Activated naive CD8-positive, alpha-beta T cell treated with anti-CD3 and anti-CD28 coated beads, Interleukin-2, amount 50 U/mL, for 24 hours (primary cell): ENCODE measurements at regions not wholly inside any gene's neighbourhood (a gene's known extent, or its start where the extent isn't known, plus 50 kb on each side); places are given as distances from the start of the nearest gene placed in this dataset.

Experiments used
- ATAC-seq: fragments of 150-1000 bp; cut with Tn5 transposase; one replicate; pipeline ENCODE4 v1.10.0; 2021
- DNase-seq: peaks from one replicate; pipeline ENCODE4 v3.0.0; 2021
- H3K27ac Mint-ChIP-seq: one replicate; pipeline ENCODE4 v1.8.0; 2021; ENCODE audit warnings: mild to moderate bottlenecking, mixed read lengths
- H3K27me3 Mint-ChIP-seq: one replicate; pipeline ENCODE4 v1.8.0; 2021; ENCODE audit warnings: mixed read lengths
- H3K36me3 Mint-ChIP-seq: one replicate; pipeline ENCODE4 v1.8.0; 2021; ENCODE audit warnings: low read depth, mixed read lengths
- H3K4me1 Mint-ChIP-seq: one replicate; pipeline ENCODE4 v1.8.0; 2021; ENCODE audit warnings: mixed read lengths
- H3K4me3 Mint-ChIP-seq: one replicate; pipeline ENCODE4 v1.8.0; 2021; ENCODE audit warnings: mild to moderate bottlenecking, moderate library complexity, mixed read lengths
- H3K9me3 Mint-ChIP-seq: one replicate; pipeline ENCODE4 v1.8.0; 2021; ENCODE audit warnings: mixed read lengths

- Mint-ChIP-seq H3K27me3 (peaks cover 62% of the 10 kb centered on the region), H3K27ac (no peak overlapping the region), H3K4me1 (no peaks in the 10 kb centered on the region), H3K4me3 (no peak overlapping the region), H3K9me3 (no peaks in the 10 kb centered on the region), H3K36me3 (no peaks in the 10 kb centered on the region)
- ATAC-seq (no peak), DNase-seq (no peak)
Measured at GRCh38 chr10:118246332-118247295, 95.5 kb downstream of the FAM204A start.

DNA sequence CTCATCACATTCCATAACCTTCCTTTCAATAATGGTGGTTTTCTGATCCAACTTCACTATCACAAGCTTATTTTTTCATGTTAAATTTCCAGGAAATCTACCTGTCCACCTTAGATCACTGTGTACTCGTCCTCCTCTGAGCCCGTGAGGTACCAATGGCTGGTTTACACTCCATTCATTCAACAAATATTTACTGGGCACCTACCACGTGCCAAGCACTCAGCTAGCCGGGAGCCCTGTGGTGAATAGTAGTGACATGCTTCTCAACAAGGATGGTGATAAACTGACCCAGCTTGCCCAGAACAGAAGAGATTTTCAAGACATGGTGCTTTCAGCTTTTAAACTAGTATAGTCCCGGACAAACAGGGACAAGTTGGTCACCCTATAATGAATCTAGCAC lies 98.2 kb downstream of the FAM204A start:
- Mint-ChIP-seq H3K36me3 (no peaks in the 10 kb centered on the region), H3K4me1 (no peaks in the 10 kb centered on the region), H3K9me3 (no peaks in the 10 kb centered on the region), H3K27ac (no peak overlapping the region), H3K4me3 (no peak overlapping the region), H3K27me3 (peaks cover 54% of the 10 kb centered on the region)
- ATAC-seq = no peak
- DNase-seq = no peak

GRCh38 chr10:118241229-118242137 lies 100.6 kb downstream of the FAM204A start:
- Mint-ChIP-seq H3K4me1 (no peaks in the 10 kb centered on the region), H3K36me3 (no peaks in the 10 kb centered on the region), H3K9me3 (no peaks in the 10 kb centered on the region), H3K27ac (no peak overlapping the region), H3K27me3 (peaks cover 43% of the 10 kb centered on the region), H3K4me3 (no peak overlapping the region)
- ATAC-seq = no peak
- peak; percentile 68 for DNase-seq

DNA sequence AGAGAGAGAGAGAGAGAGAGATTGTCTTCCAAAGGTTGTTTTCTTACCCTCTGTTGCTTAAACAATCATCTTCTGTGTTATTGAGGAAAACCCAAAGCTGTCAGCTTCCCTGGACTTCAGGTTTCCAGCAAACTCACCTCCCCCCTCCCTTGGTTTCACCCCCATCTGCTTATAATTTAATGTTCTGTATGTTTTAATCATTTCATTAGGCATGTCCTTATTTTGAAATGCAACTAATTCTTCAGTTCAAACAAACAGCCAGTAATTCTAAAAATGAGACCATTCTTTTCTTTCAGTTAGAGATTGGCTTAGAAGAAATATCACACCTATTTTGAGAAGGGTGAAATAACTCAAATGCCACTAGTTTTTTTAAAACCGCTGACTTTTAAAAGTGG lies 102.9 kb downstream of the FAM204A start:
- Mint-ChIP-seq H3K9me3 (no peaks in the 10 kb centered on the region), H3K27ac (no peak overlapping the region), H3K27me3 (peaks cover 26% of the 10 kb centered on the region), H3K4me3 (no peak overlapping the region), H3K4me1 (no peaks in the 10 kb centered on the region), H3K36me3 (no peaks in the 10 kb centered on the region)
- DNase-seq (no peak), ATAC-seq (no peak)

GRCh38 chr10:118238573-118239235 lies 103.4 kb downstream of the FAM204A start:
- no peaks in the 10 kb centered on the region for H3K4me1 Mint-ChIP-seq
- peaks cover 22% of the 10 kb centered on the region for H3K27me3 Mint-ChIP-seq
- H3K27ac Mint-ChIP-seq = no peak overlapping the region
- no peaks in the 10 kb centered on the region for H3K36me3 Mint-ChIP-seq
- no peak for ATAC-seq
- no peaks in the 10 kb centered on the region for H3K9me3 Mint-ChIP-seq
- no peak for DNase-seq
- no peak overlapping the region for H3K4me3 Mint-ChIP-seq

DNA sequence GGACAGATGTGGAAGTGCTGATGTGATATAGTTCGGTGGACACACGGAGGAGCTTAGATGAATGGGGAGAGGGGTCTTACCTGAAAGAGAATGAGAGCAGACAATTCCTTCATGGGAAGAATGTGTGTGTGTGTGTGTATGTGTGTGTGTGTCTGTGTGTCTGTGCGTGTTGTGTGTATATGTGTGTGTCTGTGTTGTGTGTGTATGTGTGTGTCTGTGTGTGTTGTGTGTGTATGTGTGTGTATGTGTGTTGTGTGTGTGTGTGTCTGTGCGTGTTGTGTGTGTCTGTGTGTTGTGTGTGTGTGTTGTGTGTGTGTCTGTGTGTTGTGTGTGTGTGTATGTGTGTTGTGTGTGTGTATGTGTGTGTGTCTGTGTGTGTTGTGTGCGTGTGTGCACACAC lies 104.2 kb downstream of the FAM204A start:
- Mint-ChIP-seq H3K4me1 (no peaks in the 10 kb centered on the region), H3K27ac (no peak overlapping the region), H3K36me3 (no peaks in the 10 kb centered on the region), H3K27me3 (peaks cover 19% of the 10 kb centered on the region), H3K4me3 (no peak overlapping the region), H3K9me3 (no peaks in the 10 kb centered on the region)
- DNase-seq (no peak), ATAC-seq (no peak)

DNA sequence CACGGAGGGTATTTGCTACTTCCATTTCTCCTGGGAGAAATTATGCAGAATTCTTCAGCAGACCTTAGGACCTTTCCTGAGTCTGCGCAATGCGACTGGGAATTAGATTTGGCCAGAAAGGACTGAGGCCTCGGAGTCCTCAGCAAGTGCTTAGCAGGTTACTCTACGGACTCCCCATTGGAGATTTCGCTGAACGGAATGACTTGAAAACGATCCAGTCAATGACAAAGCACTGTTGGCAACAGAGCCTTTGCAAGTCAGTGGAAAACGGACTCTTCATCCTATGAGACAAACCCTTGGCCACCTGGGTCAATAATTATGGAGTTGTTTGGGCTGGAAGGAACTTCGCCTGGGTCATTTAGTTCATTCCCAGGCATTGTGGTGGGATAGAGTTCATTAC lies 107.4 kb downstream of the FAM204A start:
- no peak overlapping the region for H3K4me3 Mint-ChIP-seq
- H3K27me3 Mint-ChIP-seq = peaks cover 10% of the 10 kb centered on the region
- DNase-seq = no peak
- H3K9me3 Mint-ChIP-seq = no peaks in the 10 kb centered on the region
- ATAC-seq = no peak
- no peaks in the 10 kb centered on the region for H3K4me1 Mint-ChIP-seq
- no peak overlapping the region for H3K27ac Mint-ChIP-seq
- H3K36me3 Mint-ChIP-seq = no peaks in the 10 kb centered on the region

GRCh38 chr10:118220346-118220850 lies 121.7 kb downstream of the FAM204A start:
- Mint-ChIP-seq H3K4me1 (no peaks in the 10 kb centered on the region), H3K9me3 (peaks cover 7% of the 10 kb centered on the region), H3K27ac (no peak overlapping the region), H3K36me3 (no peaks in the 10 kb centered on the region), H3K4me3 (no peak overlapping the region), H3K27me3 (peaks cover 21% of the 10 kb centered on the region)
- DNase-seq (no peak), ATAC-seq (no peak)

- Mint-ChIP-seq H3K4me3 (no peak overlapping the region), H3K27ac (no peak overlapping the region), H3K9me3 (no peaks in the 10 kb centered on the region), H3K4me1 (no peaks in the 10 kb centered on the region), H3K27me3 (peaks cover 18% of the 10 kb centered on the region), H3K36me3 (no peaks in the 10 kb centered on the region)
- DNase-seq (no peak), ATAC-seq (no peak)
Measured at GRCh38 chr10:118218562-118218961, 123.6 kb downstream of the FAM204A start.

DNA sequence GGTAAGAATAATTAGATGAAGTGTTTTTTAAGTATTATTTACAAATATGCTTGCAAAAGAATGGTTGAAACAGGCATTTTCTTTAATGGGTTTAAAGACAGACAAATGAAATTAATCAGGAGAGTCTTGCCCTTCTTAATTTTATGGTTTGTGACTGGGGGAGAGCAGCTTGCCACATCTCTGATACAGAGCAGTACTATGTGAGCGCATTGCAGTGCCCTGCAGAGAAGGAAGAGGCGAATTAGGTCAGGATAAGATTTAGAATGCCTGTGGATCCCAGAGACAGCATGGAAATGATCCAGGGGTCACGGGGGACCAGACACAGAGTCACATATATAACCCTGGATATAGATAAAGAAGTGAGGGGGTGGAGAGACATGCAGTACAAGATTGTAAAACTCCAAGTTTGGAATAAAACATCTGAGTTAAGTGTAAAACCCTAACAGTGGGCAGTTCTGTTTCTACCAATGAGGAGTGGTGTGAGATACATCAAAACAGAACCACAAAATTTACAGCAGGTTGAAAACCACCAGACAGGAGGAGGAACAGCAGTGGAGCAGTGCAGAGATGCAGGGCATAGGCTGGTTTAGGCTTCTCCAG lies 125.5 kb downstream of the FAM204A start:
- peaks cover 17% of the 10 kb centered on the region for H3K27me3 Mint-ChIP-seq
- no peak overlapping the region for H3K4me3 Mint-ChIP-seq
- ATAC-seq = no peak
- no peaks in the 10 kb centered on the region for H3K36me3 Mint-ChIP-seq
- DNase-seq = no peak
- no peak overlapping the region for H3K27ac Mint-ChIP-seq
- peaks cover 2% of the 10 kb centered on the region for H3K4me1 Mint-ChIP-seq
- H3K9me3 Mint-ChIP-seq = no peaks in the 10 kb centered on the region

- Mint-ChIP-seq H3K4me3 (no peak overlapping the region), H3K4me1 (peaks cover 2% of the 10 kb centered on the region), H3K9me3 (no peaks in the 10 kb centered on the region), H3K27ac (no peak overlapping the region), H3K36me3 (no peaks in the 10 kb centered on the region), H3K27me3 (peaks cover 15% of the 10 kb centered on the region)
- DNase-seq (no peak), ATAC-seq (no peak)
Measured at GRCh38 chr10:118216020-118216419, 126.1 kb downstream of the FAM204A start.

DNA sequence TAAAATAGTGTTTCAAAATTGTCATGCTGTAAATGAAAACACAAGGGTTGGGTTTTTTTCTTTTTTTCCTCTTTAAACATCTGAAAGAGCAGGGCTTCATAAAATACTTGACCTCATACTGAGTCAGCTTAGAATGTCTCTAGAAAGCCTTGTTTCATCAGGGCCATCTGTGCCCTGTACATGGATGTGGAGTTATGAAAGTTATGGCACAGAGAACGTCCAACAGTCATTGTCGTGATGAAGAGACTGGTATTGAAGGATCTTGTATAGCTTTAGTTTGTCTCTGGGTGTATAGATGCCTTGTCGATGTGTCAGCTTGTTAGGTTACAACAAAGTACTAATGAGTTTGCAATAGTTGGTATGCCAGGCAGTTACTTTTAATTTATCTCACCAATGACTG lies 127.3 kb downstream of the FAM204A start:
- Mint-ChIP-seq H3K36me3 (no peaks in the 10 kb centered on the region), H3K4me1 (peaks cover 2% of the 10 kb centered on the region), H3K9me3 (no peaks in the 10 kb centered on the region), H3K4me3 (no peak overlapping the region), H3K27me3 (peaks cover 11% of the 10 kb centered on the region), H3K27ac (no peak overlapping the region)
- DNase-seq (no peak), ATAC-seq (no peak)

DNA sequence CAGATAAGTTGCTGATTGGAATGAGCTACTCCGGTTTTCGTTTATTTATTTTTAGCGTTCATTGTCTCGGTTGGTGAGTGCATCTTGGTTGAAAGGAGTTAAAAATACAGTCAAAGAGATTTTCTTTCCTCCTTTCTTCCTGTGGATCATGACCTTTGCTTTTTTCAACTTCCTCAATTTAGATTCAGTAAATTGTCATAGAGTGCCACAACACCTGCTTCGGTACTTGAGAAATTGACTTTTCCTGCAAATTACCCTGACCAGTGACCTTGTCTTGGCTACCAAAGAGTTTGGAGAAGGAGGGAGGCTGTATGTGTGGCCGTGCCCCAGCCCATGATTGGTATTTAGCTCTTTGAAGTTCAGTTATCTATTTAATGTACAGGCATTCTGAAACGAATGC lies 128.7 kb downstream of the FAM204A start:
- DNase-seq (no peak), ATAC-seq (no peak)
- Mint-ChIP-seq H3K27me3 (peaks cover 13% of the 10 kb centered on the region), H3K27ac (no peak overlapping the region), H3K9me3 (no peaks in the 10 kb centered on the region), H3K4me3 (no peak overlapping the region), H3K4me1 (peaks cover 2% of the 10 kb centered on the region), H3K36me3 (no peaks in the 10 kb centered on the region)

DNA sequence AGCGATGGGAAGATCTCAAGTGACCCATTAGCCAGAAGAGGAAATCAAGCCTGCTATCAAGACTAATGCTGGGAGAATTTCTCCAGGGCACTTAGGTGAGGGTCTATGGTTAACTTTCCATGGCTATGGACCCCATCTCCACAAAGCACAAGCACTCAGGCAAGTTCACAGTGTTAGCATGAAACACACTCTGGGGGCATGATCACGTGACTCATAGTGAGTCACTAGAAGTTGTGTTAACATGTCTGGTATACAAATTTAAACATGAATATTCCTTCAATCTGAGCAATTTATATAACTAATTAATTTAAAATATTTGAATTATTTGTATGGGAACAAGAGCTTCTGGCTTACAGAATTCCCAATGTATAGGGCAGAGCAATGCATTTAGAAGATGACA lies 131.8 kb downstream of the FAM204A start:
- H3K4me1 Mint-ChIP-seq = peaks cover 2% of the 10 kb centered on the region
- peaks cover 12% of the 10 kb centered on the region for H3K27me3 Mint-ChIP-seq
- H3K9me3 Mint-ChIP-seq = no peaks in the 10 kb centered on the region
- no peak overlapping the region for H3K27ac Mint-ChIP-seq
- no peak overlapping the region for H3K4me3 Mint-ChIP-seq
- ATAC-seq = no peak
- no peaks in the 10 kb centered on the region for H3K36me3 Mint-ChIP-seq
- no peak for DNase-seq
